ENCODE measurements at regions not wholly inside any gene's neighbourhood (a gene's known extent, or its start where the extent isn't known, plus 50 kb on each side); places are given as distances from the start of the nearest gene placed in this dataset.

DNA sequence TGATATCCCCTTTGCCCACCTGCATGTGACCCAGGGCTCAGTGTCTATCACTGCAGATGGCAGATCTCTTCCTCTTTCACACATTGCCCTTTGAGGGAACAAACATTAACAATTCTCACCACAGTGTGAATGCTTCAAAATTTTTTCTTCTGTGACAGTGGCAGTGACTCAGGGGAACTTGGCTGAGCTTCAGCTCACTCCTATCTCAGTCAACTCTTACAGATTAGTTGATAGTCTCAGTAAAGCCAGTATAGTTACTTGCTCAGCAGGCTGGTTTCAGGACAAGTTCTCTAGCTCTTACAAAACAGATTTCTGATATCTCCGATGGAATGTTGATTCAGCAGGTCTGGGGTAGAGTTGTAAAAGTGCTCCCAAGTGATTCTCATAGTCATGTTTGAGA is 166.9 kb downstream of the DLEU7 start:
- no peak overlapping the region for H3K4me3 ChIP-seq
- intact Hi-C loops (cut with DNase I; ENCODE audit: low total_unique reads) = no loop called here
- H3K27ac ChIP-seq = peak overlapping the region in 3 of 8 donors; percentile 2 to 19 (median 4)
- no peak for TF ChIP-seq POLR2A (IDR thresholded peaks at IDR 0.05)
- TF ChIP-seq POLR2AphosphoS5 (IDR thresholded peaks at IDR 0.05) = no peak
- TF ChIP-seq, protein P1, sequence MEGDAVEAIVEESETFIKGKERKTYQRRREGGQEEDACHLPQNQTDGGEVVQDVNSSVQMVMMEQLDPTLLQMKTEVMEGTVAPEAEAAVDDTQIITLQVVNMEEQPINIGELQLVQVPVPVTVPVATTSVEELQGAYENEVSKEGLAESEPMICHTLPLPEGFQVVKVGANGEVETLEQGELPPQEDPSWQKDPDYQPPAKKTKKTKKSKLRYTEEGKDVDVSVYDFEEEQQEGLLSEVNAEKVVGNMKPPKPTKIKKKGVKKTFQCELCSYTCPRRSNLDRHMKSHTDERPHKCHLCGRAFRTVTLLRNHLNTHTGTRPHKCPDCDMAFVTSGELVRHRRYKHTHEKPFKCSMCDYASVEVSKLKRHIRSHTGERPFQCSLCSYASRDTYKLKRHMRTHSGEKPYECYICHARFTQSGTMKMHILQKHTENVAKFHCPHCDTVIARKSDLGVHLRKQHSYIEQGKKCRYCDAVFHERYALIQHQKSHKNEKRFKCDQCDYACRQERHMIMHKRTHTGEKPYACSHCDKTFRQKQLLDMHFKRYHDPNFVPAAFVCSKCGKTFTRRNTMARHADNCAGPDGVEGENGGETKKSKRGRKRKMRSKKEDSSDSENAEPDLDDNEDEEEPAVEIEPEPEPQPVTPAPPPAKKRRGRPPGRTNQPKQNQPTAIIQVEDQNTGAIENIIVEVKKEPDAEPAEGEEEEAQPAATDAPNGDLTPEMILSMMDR (IDR thresholded peaks at IDR 0.05 in 8 of 11, conservative IDR thresholded peaks at IDR 0.05 in 3 of 11) = no peak
- H3K27me3 ChIP-seq (replicated peaks in 1 of 7) = no peaks in the 10 kb centered on the region
- 71 to 93% (median 84%) methylated on average over 1 of the region's 1 CpG for WGBS, 5 donors
- DNase-seq = no peak
- H3K4me1 ChIP-seq = peaks cover 3 to 20% (median 15%) of the 10 kb centered on the region in 6 donors
- no peaks in the 10 kb centered on the region for H3K9me3 ChIP-seq
- H3K36me3 ChIP-seq = no peaks in the 10 kb centered on the region

DNA sequence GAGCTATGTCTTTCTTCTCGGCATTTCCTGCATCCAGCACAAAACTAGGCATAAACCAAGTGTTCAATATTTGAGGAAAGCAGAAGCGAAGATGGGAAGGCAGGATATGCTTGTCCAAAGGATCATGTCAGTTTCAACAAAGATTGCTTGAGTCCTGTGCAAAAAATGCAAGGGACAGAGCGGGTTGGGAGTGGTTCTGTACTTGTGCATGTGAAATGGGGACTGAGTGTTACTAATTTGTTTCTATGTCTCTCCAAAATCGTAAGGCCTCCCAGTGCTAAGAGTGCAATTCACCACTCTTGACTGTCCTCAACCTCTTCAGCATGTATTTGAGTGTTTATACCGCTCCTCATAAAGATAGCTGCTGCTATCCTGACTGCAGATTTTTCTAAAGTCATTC is 166.2 kb downstream of the DLEU7 start:
- 82 to 94% (median 93%) methylated on average over 5 of the region's 5 CpGs for WGBS, 5 donors
- H3K4me1 ChIP-seq = peaks cover 3 to 20% (median 15%) of the 10 kb centered on the region in 6 donors
- H3K27me3 ChIP-seq (replicated peaks in 1 of 7) = no peaks in the 10 kb centered on the region
- H3K9me3 ChIP-seq = no peaks in the 10 kb centered on the region
- no peak for DNase-seq
- H3K36me3 ChIP-seq = no peaks in the 10 kb centered on the region
- H3K27ac ChIP-seq = peak overlapping the region in 1 of 8 donors; percentile 19
- TF ChIP-seq POLR2AphosphoS5 (IDR thresholded peaks at IDR 0.05) = no peak
- TF ChIP-seq, protein P1 (IDR thresholded peaks at IDR 0.05 in 8 of 11, conservative IDR thresholded peaks at IDR 0.05 in 3 of 11) = no peak
- intact Hi-C loops (cut with DNase I; ENCODE audit: low total_unique reads) = no loop called here
- H3K4me3 ChIP-seq = no peak overlapping the region

DNA sequence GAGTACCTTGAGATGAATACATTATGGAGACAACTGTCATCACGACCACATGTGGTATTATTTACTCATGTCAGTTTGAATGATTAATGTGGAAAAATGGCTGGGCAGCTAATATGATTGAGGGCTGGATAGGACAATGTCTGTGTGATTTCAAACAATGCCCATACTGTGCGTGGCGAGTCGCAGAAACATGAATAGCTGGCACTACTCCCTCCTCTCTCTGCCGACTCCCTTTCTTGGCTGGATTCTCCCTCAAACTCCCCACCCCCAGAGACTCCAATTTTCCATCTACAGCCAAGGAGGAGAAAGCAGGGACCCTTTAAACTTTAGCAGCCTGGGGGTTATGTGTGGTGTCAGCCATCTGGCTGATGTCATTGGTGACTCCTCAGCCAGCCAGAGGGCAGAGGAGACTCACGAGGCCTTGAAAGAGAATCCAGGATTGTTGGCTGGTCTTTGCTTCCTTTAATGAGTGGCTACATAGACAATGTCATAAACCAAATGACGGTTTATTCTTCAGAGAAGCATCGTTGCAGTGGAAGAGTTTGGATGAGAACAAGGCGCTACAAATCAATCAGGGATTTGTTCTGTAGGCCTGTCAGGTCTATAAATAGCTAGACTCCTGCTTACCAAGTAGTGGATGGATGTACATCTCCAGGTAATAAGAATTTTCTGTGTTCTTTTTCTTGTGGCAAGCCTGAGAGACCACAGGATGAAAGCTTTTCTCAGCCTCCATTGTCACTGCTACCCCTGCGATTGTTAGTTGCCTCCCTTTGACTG is 165.6 kb downstream of the DLEU7 start:
- 77 to 91% (median 87%) methylated on average over 10 of the region's 10 CpGs for WGBS, 5 donors
- Histone ChIP-seq H3K9me3 (no peaks in the 10 kb centered on the region), H3K4me1 (peaks cover 3 to 20% (median 15%) of the 10 kb centered on the region in 6 donors), H3K27me3 (replicated peaks in 1 of 7) (no peaks in the 10 kb centered on the region), H3K27ac (no peak overlapping the region), H3K36me3 (no peaks in the 10 kb centered on the region), H3K4me3 (no peak overlapping the region)
- TF ChIP-seq, protein P1 (IDR thresholded peaks at IDR 0.05 in 8 of 11, conservative IDR thresholded peaks at IDR 0.05 in 3 of 11) = no peak
- TF ChIP-seq POLR2A (IDR thresholded peaks at IDR 0.05) (no peak), POLR2AphosphoS5 (IDR thresholded peaks at IDR 0.05) (no peak)
- no peak for DNase-seq
- intact Hi-C loops (cut with DNase I; ENCODE audit: low total_unique reads) = no loop called here

DNA sequence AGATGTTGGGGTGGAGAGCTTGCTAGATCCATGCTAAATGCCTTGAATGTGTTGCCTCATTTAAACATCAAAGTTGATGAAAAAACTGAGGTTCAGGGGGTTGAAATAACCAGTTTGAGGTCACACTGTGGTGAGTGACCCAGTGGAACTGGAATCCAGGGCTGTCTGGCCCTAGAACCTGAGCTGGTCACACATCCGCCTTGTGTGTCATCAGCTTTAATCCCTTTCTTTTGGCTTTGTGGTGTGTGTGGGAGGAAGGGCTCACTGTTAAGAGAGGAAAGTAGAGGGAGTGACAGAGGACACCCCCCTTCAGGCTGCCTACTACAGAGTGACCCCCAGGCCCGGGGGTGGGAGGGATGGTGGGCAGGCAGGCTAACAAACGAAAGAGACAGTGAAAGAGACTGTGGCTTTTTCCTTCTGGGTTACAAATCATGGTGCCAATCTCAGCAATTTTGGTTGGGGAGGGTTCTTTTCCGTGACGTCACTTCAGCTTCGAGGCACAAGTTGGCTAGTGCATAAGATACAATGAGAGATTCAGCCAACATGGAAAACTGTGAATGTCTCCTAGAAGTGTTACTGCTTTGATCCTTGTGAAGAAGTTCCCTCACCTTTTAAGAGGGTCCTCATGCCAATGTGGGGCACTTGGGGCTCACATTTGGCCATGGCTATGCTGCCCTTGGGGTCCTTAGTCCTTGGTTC is 164.9 kb downstream of the DLEU7 start:
- 86 to 93% (median 89%) methylated on average over 6 of the region's 6 CpGs for WGBS, 5 donors
- H3K36me3 ChIP-seq = no peaks in the 10 kb centered on the region
- no peaks in the 10 kb centered on the region for H3K9me3 ChIP-seq
- intact Hi-C loops (cut with DNase I; ENCODE audit: low total_unique reads) = no loop called here
- no peak overlapping the region for H3K27ac ChIP-seq
- no peak overlapping the region for H3K4me3 ChIP-seq
- DNase-seq = no peak
- H3K27me3 ChIP-seq (replicated peaks in 1 of 7) = no peaks in the 10 kb centered on the region
- H3K4me1 ChIP-seq = peaks cover 3 to 22% (median 15%) of the 10 kb centered on the region in 6 donors
- TF ChIP-seq, protein P1 (IDR thresholded peaks at IDR 0.05 in 8 of 11, conservative IDR thresholded peaks at IDR 0.05 in 3 of 11) = no peak
- TF ChIP-seq POLR2A (IDR thresholded peaks at IDR 0.05) = no peak
- TF ChIP-seq POLR2AphosphoS5 (IDR thresholded peaks at IDR 0.05) = no peak
